ENCODE measurements at regions not wholly inside any gene's neighbourhood (a gene's known extent, or its start where the extent isn't known, plus 50 kb on each side); places are given as distances from the start of the nearest gene placed in this dataset.

- TF ChIP-seq CTCF (IDR thresholded peaks at IDR 0.05) = no peak
- no peak overlapping the region for H3K27ac Mint-ChIP-seq (ENCODE audit: unreplicated experiment)
- no peak for DNase-seq (ENCODE audit: extremely low spot score, unreplicated experiment)
- H3K4me1 Mint-ChIP-seq (ENCODE audit: unreplicated experiment) = no peaks in the 10 kb centered on the region
- H3K27me3 Mint-ChIP-seq (ENCODE audit: unreplicated experiment) = peaks cover 5% of the 10 kb centered on the region
- no peak overlapping the region for H3K4me3 Mint-ChIP-seq (ENCODE audit: unreplicated experiment)
- H3K36me3 Mint-ChIP-seq (ENCODE audit: unreplicated experiment) = no peaks in the 10 kb centered on the region
- no peaks in the 10 kb centered on the region for H3K9me3 Mint-ChIP-seq (ENCODE audit: unreplicated experiment)
Measured at GRCh38 chr11:45528435-45528834, 137.0 kb downstream of the CHST1 start.

GRCh38 chr11:45527898-45528297 is 137.5 kb downstream of the CHST1 start:
- Mint-ChIP-seq H3K27ac (ENCODE audit: unreplicated experiment) (no peak overlapping the region), H3K4me1 (ENCODE audit: unreplicated experiment) (no peaks in the 10 kb centered on the region), H3K4me3 (ENCODE audit: unreplicated experiment) (no peak overlapping the region), H3K36me3 (ENCODE audit: unreplicated experiment) (no peaks in the 10 kb centered on the region), H3K9me3 (ENCODE audit: unreplicated experiment) (no peaks in the 10 kb centered on the region), H3K27me3 (ENCODE audit: unreplicated experiment) (peaks cover 3% of the 10 kb centered on the region)
- no peak for TF ChIP-seq CTCF (IDR thresholded peaks at IDR 0.05)
- no peak for DNase-seq (ENCODE audit: extremely low spot score, unreplicated experiment)

GRCh38 chr11:45525393-45525792 is 140.0 kb downstream of the CHST1 start:
- Mint-ChIP-seq H3K27ac (ENCODE audit: unreplicated experiment) (no peak overlapping the region), H3K36me3 (ENCODE audit: unreplicated experiment) (no peaks in the 10 kb centered on the region), H3K27me3 (ENCODE audit: unreplicated experiment) (peaks cover 10% of the 10 kb centered on the region), H3K4me3 (ENCODE audit: unreplicated experiment) (no peak overlapping the region), H3K4me1 (ENCODE audit: unreplicated experiment) (no peaks in the 10 kb centered on the region), H3K9me3 (ENCODE audit: unreplicated experiment) (no peaks in the 10 kb centered on the region)
- DNase-seq (ENCODE audit: extremely low spot score, unreplicated experiment) = no peak
- no peak for TF ChIP-seq CTCF (IDR thresholded peaks at IDR 0.05)

GRCh38 chr11:45523760-45524159 is 141.7 kb downstream of the CHST1 start:
- no peak overlapping the region for H3K27ac Mint-ChIP-seq (ENCODE audit: unreplicated experiment)
- no peak overlapping the region for H3K4me3 Mint-ChIP-seq (ENCODE audit: unreplicated experiment)
- DNase-seq (ENCODE audit: extremely low spot score, unreplicated experiment) = no peak
- H3K9me3 Mint-ChIP-seq (ENCODE audit: unreplicated experiment) = no peaks in the 10 kb centered on the region
- no peaks in the 10 kb centered on the region for H3K36me3 Mint-ChIP-seq (ENCODE audit: unreplicated experiment)
- H3K4me1 Mint-ChIP-seq (ENCODE audit: unreplicated experiment) = no peaks in the 10 kb centered on the region
- TF ChIP-seq CTCF (IDR thresholded peaks at IDR 0.05) = no peak
- H3K27me3 Mint-ChIP-seq (ENCODE audit: unreplicated experiment) = peaks cover 10% of the 10 kb centered on the region

GRCh38 chr11:45518833-45519535 is 146.4 kb downstream of the CHST1 start:
- Mint-ChIP-seq H3K4me3 (ENCODE audit: unreplicated experiment) (no peak overlapping the region), H3K36me3 (ENCODE audit: unreplicated experiment) (no peaks in the 10 kb centered on the region), H3K27ac (ENCODE audit: unreplicated experiment) (no peak overlapping the region), H3K4me1 (ENCODE audit: unreplicated experiment) (no peaks in the 10 kb centered on the region), H3K9me3 (ENCODE audit: unreplicated experiment) (no peaks in the 10 kb centered on the region), H3K27me3 (ENCODE audit: unreplicated experiment) (peaks cover 10% of the 10 kb centered on the region)
- no peak for TF ChIP-seq CTCF (IDR thresholded peaks at IDR 0.05)
- no peak for DNase-seq (ENCODE audit: extremely low spot score, unreplicated experiment)

Data from osteocyte (in vitro differentiated cells).